KMS-11 (cell line): ENCODE measurements at regions not wholly inside any gene's neighbourhood (a gene's known extent, or its start where the extent isn't known, plus 50 kb on each side); places are given as distances from the start of the nearest gene placed in this dataset.

Experiments used
- H2AFZ ChIP-seq: fragments of 200-600 bp; sonication (generic); 2 replicates; pipeline ENCODE4 v1.6.1; 2016; ENCODE audit warnings: antibody characterized with exemption, mixed run types, low read depth
- H3K27ac ChIP-seq: fragments of 200-600 bp; sonication (generic); 2 replicates; pipeline ENCODE4 v1.6.1; 2016; ENCODE audit warnings: mild to moderate bottlenecking, mixed run types
- H3K27me3 ChIP-seq: fragments of 200-600 bp; sonication (generic); 2 replicates; pipeline ENCODE4 v1.6.1; 2017; ENCODE audit warnings: mild to moderate bottlenecking, low read depth, mixed run types, moderate library complexity; ENCODE audit not compliant: insufficient read depth
- H3K36me3 ChIP-seq: fragments of 200-600 bp; sonication (generic); 2 replicates; pipeline ENCODE4 v1.6.1; 2017; ENCODE audit warnings: mild to moderate bottlenecking, mixed run types; ENCODE audit not compliant: insufficient read depth
- H3K4me1 ChIP-seq: fragments of 200-600 bp; sonication (generic); 2 replicates; pipeline ENCODE4 v1.6.1; 2016; ENCODE audit warnings: mild to moderate bottlenecking, low read depth, mixed run types; ENCODE audit not compliant: poor library complexity, severe bottlenecking
- H3K4me2 ChIP-seq: fragments of 200-600 bp; sonication (generic); 2 replicates; pipeline ENCODE4 v1.7.0; 2016; ENCODE audit warnings: mild to moderate bottlenecking, mixed run types
- H3K4me3 ChIP-seq: fragments of 200-600 bp; sonication (generic); IDR thresholded peaks from 2 replicates; pipeline ENCODE4 v1.6.1; 2017; ENCODE audit warnings: low read depth, low read length, mixed read lengths; ENCODE audit not compliant: insufficient read depth
- H3K79me2 ChIP-seq: fragments of 200-600 bp; sonication (generic); 2 replicates; pipeline ENCODE4 v1.6.1; 2016; ENCODE audit warnings: low read depth, mixed run types; ENCODE audit not compliant: insufficient read depth
- H3K9ac ChIP-seq: fragments of 200-600 bp; sonication (generic); 2 replicates; pipeline ENCODE4 v1.6.1; 2016; ENCODE audit warnings: mild to moderate bottlenecking, mixed run types
- H4K20me1 ChIP-seq: fragments of 200-600 bp; sonication (generic); 2 replicates; pipeline ENCODE4 v1.6.1; 2016; ENCODE audit warnings: mild to moderate bottlenecking, mixed run types; ENCODE audit not compliant: insufficient read depth
- CTCF ChIP-seq: fragments of 200-600 bp; sonication (generic); conservative IDR thresholded peaks from 2 replicates; pipeline ENCODE4 v1.6.1; 2017; ENCODE audit warnings: low read depth, mild to moderate bottlenecking, antibody characterized with exemption, low read length, moderate library complexity, mixed read lengths

GRCh38 chr2:147067136-147067535 lies 777.7 kb upstream of the ACVR2A start:
- Histone ChIP-seq H3K9ac (no peak overlapping the region), H3K4me2 (no peak overlapping the region), H4K20me1 (no peaks in the 10 kb centered on the region), H3K79me2 (no peaks in the 10 kb centered on the region), H3K4me1 (no peaks in the 10 kb centered on the region), H3K4me3 (no peak overlapping the region), H2AFZ (no peak overlapping the region), H3K27me3 (no peaks in the 10 kb centered on the region), H3K36me3 (no peaks in the 10 kb centered on the region), H3K27ac (no peak overlapping the region)
- no peak for TF ChIP-seq CTCF

- H2AFZ ChIP-seq: no peak overlapping the region
- TF ChIP-seq CTCF: no peak
Measured at GRCh38 chr2:147062073-147062472, 782.8 kb upstream of the ACVR2A start.

GRCh38 chr2:147061269-147061668 lies 783.6 kb upstream of the ACVR2A start:
- no peak overlapping the region for H3K27ac ChIP-seq
- H3K79me2 ChIP-seq: no peaks in the 10 kb centered on the region
- no peaks in the 10 kb centered on the region for H4K20me1 ChIP-seq
- H3K27me3 ChIP-seq: no peaks in the 10 kb centered on the region
- H3K9ac ChIP-seq: no peak overlapping the region
- H2AFZ ChIP-seq: no peak overlapping the region
- TF ChIP-seq CTCF: no peak
- no peak overlapping the region for H3K4me2 ChIP-seq
- no peak overlapping the region for H3K4me3 ChIP-seq
- H3K36me3 ChIP-seq: no peaks in the 10 kb centered on the region
- H3K4me1 ChIP-seq: no peaks in the 10 kb centered on the region

More at GRCh38 chr2:147062073-147062472, 782.8 kb upstream of the ACVR2A start:
- no peaks in the 10 kb centered on the region for H3K27me3 ChIP-seq
- no peaks in the 10 kb centered on the region for H3K79me2 ChIP-seq
- H3K36me3 ChIP-seq: no peaks in the 10 kb centered on the region
- H3K4me3 ChIP-seq: no peak overlapping the region
- no peak overlapping the region for H3K27ac ChIP-seq
- no peak overlapping the region for H3K9ac ChIP-seq
- no peaks in the 10 kb centered on the region for H3K4me1 ChIP-seq
- no peaks in the 10 kb centered on the region for H4K20me1 ChIP-seq
- no peak overlapping the region for H3K4me2 ChIP-seq

GRCh38 chr2:147057892-147058490 lies 786.8 kb upstream of the ACVR2A start:
- H3K4me3 ChIP-seq: no peak overlapping the region
- no peak overlapping the region for H2AFZ ChIP-seq
- H4K20me1 ChIP-seq: no peaks in the 10 kb centered on the region
- no peaks in the 10 kb centered on the region for H3K4me1 ChIP-seq
- no peaks in the 10 kb centered on the region for H3K36me3 ChIP-seq
- no peak overlapping the region for H3K27ac ChIP-seq
- no peak overlapping the region for H3K9ac ChIP-seq
- H3K4me2 ChIP-seq: no peak overlapping the region
- no peaks in the 10 kb centered on the region for H3K27me3 ChIP-seq
- H3K79me2 ChIP-seq: no peaks in the 10 kb centered on the region
- no peak for TF ChIP-seq CTCF
